Type B pancreatic cell (in vitro differentiated cells): ENCODE measurements at regions not wholly inside any gene's neighbourhood (a gene's known extent, or its start where the extent isn't known, plus 50 kb on each side); places are given as distances from the start of the nearest gene placed in this dataset.
A peak's percentile ranks its signal among the peaks of the same experiment; 100 is the strongest.

ENCODE experiments used
- DNase-seq: peaks from one replicate; pipeline ENCODE4 v3.0.0; 2021; ENCODE audit warnings: mixed read lengths; ENCODE audit not compliant: unreplicated experiment; ENCODE audit errors: extremely low spot score
- H3K27ac Mint-ChIP-seq: 2 replicates; pipeline ENCODE4 v1.8.0; 2021; ENCODE audit warnings: mild to moderate bottlenecking, mixed read lengths
- H3K27me3 Mint-ChIP-seq: 2 replicates; pipeline ENCODE4 v1.8.0; 2021; ENCODE audit warnings: mixed read lengths
- H3K36me3 Mint-ChIP-seq: 2 replicates; pipeline ENCODE4 v1.8.0; 2021; ENCODE audit warnings: mixed read lengths
- H3K4me1 Mint-ChIP-seq: one replicate; pipeline ENCODE4 v1.8.0; 2021; ENCODE audit warnings: mixed read lengths; ENCODE audit not compliant: unreplicated experiment
- H3K4me3 Mint-ChIP-seq: 2 replicates; pipeline ENCODE4 v1.8.0; 2021; ENCODE audit warnings: mild to moderate bottlenecking, mixed read lengths
- H3K9me3 Mint-ChIP-seq: 2 replicates; pipeline ENCODE4 v1.8.0; 2021; ENCODE audit warnings: mixed read lengths
- TF ChIP-seq, protein P1 (sequence below): fragments of 200-600 bp; sonication (generic); conservative IDR thresholded peaks from 2 replicates; pipeline ENCODE4 v1.5.0; 2021; ENCODE audit warnings: antibody characterized with exemption, mild to moderate bottlenecking

GRCh38 chr18:27778925-27779324, 398.0 kb downstream of the CDH2 start:
- no peak for DNase-seq
- H3K4me1 Mint-ChIP-seq, result no peaks in the 10 kb centered on the region
- no peak overlapping the region for H3K27ac Mint-ChIP-seq
- TF ChIP-seq, protein P1, sequence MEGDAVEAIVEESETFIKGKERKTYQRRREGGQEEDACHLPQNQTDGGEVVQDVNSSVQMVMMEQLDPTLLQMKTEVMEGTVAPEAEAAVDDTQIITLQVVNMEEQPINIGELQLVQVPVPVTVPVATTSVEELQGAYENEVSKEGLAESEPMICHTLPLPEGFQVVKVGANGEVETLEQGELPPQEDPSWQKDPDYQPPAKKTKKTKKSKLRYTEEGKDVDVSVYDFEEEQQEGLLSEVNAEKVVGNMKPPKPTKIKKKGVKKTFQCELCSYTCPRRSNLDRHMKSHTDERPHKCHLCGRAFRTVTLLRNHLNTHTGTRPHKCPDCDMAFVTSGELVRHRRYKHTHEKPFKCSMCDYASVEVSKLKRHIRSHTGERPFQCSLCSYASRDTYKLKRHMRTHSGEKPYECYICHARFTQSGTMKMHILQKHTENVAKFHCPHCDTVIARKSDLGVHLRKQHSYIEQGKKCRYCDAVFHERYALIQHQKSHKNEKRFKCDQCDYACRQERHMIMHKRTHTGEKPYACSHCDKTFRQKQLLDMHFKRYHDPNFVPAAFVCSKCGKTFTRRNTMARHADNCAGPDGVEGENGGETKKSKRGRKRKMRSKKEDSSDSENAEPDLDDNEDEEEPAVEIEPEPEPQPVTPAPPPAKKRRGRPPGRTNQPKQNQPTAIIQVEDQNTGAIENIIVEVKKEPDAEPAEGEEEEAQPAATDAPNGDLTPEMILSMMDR, result no peak
- H3K27me3 Mint-ChIP-seq, result no peaks in the 10 kb centered on the region
- no peak overlapping the region for H3K4me3 Mint-ChIP-seq
- no peaks in the 10 kb centered on the region for H3K36me3 Mint-ChIP-seq
- no peaks in the 10 kb centered on the region for H3K9me3 Mint-ChIP-seq

DNA sequence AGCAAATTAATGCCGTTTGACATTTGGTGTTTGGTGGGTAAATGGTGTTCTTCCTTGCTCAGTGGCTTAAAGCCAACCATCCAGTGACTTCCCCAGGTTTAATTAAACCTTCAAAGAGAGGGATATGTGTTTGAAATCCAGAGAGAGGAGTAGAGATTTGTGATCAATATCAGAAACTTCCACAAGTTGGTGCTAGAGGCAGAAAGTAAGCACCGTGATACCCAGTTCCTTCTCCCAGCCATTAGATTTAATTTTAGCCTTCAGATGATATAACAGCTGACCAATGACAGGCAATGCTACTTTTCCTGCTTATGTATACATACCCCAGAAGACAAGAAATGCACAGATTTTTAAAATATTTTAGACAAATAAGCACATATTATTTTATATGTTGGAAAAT, 398.5 kb downstream of the CDH2 start:
- no peak overlapping the region for H3K4me3 Mint-ChIP-seq
- no peaks in the 10 kb centered on the region for H3K27me3 Mint-ChIP-seq
- no peaks in the 10 kb centered on the region for H3K9me3 Mint-ChIP-seq
- no peaks in the 10 kb centered on the region for H3K36me3 Mint-ChIP-seq
- H3K4me1 Mint-ChIP-seq, result no peaks in the 10 kb centered on the region
- DNase-seq, result no peak
- TF ChIP-seq, protein P1, result peak; percentile 62
- H3K27ac Mint-ChIP-seq, result no peak overlapping the region

DNA sequence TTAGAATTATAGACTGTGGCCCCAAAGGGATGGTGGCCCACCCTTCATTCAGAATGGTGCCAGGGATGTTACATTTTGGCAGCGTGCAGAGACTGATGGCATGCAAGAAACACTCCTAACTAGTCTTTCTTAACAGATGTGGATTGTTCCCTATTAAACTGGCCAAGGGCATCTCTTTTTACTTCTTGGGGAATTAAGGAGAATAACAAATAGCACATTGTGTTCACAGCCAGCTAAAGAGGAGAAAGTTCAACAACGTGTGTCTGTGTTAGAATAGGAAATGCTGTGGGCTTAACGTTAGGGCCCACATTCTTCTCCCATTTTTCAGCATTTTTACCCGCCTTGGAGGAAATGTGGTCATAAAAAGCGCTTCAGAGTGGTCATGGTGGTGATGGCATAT, 404.8 kb downstream of the CDH2 start:
- DNase-seq, result no peak
- Mint-ChIP-seq H3K36me3 (no peaks in the 10 kb centered on the region), H3K4me3 (no peak overlapping the region), H3K4me1 (no peaks in the 10 kb centered on the region), H3K27me3 (no peaks in the 10 kb centered on the region), H3K9me3 (no peaks in the 10 kb centered on the region), H3K27ac (no peak overlapping the region)
- TF ChIP-seq, protein P1, result no peak

DNA sequence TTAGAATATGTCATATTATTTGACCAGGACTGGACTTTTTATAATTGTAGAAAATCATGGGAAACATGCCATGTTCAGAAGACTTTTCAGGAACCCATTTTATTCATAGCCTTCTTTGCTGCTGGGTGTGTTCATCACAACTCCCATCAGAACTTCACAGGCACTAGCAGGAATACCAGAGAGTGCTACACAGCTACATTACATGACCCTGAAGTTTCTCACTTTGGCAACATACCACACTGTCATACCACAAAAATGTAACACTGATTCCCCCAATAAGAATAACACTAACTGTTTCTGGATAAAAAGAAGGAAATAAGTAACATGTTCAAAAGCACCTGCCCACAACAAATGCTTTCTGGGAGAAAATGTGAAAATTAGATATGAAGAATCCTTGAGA, 405.4 kb downstream of the CDH2 start:
- no peak for DNase-seq
- Mint-ChIP-seq H3K27me3 (no peaks in the 10 kb centered on the region), H3K9me3 (no peaks in the 10 kb centered on the region), H3K4me3 (no peak overlapping the region), H3K36me3 (no peaks in the 10 kb centered on the region), H3K4me1 (no peaks in the 10 kb centered on the region), H3K27ac (no peak overlapping the region)
- TF ChIP-seq, protein P1, result no peak

DNA sequence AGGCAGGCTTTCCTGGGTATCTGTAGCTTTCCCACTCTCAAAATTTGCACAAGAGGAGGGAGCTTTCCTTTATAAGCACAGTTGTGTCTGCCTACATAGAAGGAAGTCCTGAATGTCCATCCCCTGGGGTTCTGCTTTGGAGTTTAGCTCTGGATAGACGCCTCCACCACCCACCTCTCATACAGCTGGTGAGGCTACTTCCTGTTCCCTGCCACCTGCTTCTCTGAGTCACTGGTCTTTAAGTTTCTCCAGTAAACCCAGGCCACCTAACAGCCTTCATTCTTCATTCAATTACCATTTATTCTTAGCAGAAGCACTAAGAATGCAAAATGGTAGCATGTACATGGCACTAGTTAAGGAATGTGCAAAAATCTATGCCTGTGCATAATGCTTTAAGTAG, 407.8 kb downstream of the CDH2 start:
- no peak for DNase-seq
- Mint-ChIP-seq H3K9me3 (no peaks in the 10 kb centered on the region), H3K36me3 (no peaks in the 10 kb centered on the region), H3K4me1 (no peaks in the 10 kb centered on the region), H3K27ac (no peak overlapping the region), H3K4me3 (no peak overlapping the region), H3K27me3 (no peaks in the 10 kb centered on the region)
- TF ChIP-seq, protein P1, result no peak

GRCh38 chr18:27763936-27764335, 413.0 kb downstream of the CDH2 start:
- no peaks in the 10 kb centered on the region for H3K4me1 Mint-ChIP-seq
- no peaks in the 10 kb centered on the region for H3K27me3 Mint-ChIP-seq
- no peaks in the 10 kb centered on the region for H3K9me3 Mint-ChIP-seq
- no peak overlapping the region for H3K27ac Mint-ChIP-seq
- no peaks in the 10 kb centered on the region for H3K36me3 Mint-ChIP-seq
- no peak overlapping the region for H3K4me3 Mint-ChIP-seq
- TF ChIP-seq, protein P1, result no peak
- no peak for DNase-seq
